ENCODE measurements at regions not wholly inside any gene's neighbourhood (a gene's known extent, or its start where the extent isn't known, plus 50 kb on each side); places are given as distances from the start of the nearest gene placed in this dataset.

GRCh38 chr4:1543561-1543960 lies 137.3 kb upstream of the NKX1-1 start:
- TF ChIP-seq, protein P1, sequence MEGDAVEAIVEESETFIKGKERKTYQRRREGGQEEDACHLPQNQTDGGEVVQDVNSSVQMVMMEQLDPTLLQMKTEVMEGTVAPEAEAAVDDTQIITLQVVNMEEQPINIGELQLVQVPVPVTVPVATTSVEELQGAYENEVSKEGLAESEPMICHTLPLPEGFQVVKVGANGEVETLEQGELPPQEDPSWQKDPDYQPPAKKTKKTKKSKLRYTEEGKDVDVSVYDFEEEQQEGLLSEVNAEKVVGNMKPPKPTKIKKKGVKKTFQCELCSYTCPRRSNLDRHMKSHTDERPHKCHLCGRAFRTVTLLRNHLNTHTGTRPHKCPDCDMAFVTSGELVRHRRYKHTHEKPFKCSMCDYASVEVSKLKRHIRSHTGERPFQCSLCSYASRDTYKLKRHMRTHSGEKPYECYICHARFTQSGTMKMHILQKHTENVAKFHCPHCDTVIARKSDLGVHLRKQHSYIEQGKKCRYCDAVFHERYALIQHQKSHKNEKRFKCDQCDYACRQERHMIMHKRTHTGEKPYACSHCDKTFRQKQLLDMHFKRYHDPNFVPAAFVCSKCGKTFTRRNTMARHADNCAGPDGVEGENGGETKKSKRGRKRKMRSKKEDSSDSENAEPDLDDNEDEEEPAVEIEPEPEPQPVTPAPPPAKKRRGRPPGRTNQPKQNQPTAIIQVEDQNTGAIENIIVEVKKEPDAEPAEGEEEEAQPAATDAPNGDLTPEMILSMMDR (conservative IDR thresholded peaks at IDR 0.05; ENCODE audit: low read length) = no peak
- no peak for TF ChIP-seq EZH2phosphoT487 (IDR thresholded peaks at IDR 0.05; ENCODE audit: borderline replicate concordance, low read depth, low read length)

All from OCI-LY7 (cell line).